A673 (cell line): ENCODE measurements at regions not wholly inside any gene's neighbourhood (a gene's known extent, or its start where the extent isn't known, plus 50 kb on each side); places are given as distances from the start of the nearest gene placed in this dataset.

Source experiments
- BruUV-seq: library from RNA; stranded (reverse); fragments of 400-500 nt; replicated peaks from 2 replicates; lab custom pipeline; 2021; lab: Mats Ljungman, UMichigan
- CTCF ChIA-PET: fragments of 300-600 bp; sonication (Branson Sonifier 250); formaldehyde crosslinking; loops from one replicate; lab custom pipeline; 2022; ENCODE audit warnings: antibody characterized with exemption; lab: Charles Lee
- POLR2A ChIA-PET: fragments of 300-600 bp; sonication (Branson Sonifier 250); formaldehyde crosslinking; loops from one replicate; lab custom pipeline; 2022; ENCODE audit warnings: antibody characterized with exemption; ENCODE audit not compliant: low non-redundant PET; lab: Charles Lee
- DNase-seq: peaks from one replicate; pipeline ENCODE4 v3.0.0-alpha.2; 2015; ENCODE audit warnings: low spot score
- H3K27ac ChIP-seq: fragments of 200-600 bp; sonication (generic); 2 replicates; pipeline ENCODE4 v1.5.1; 2016; ENCODE audit warnings: mixed run types, low read depth, mild to moderate bottlenecking, mixed read lengths, antibody characterized with exemption, low read length; ENCODE audit not compliant: poor library complexity, severe bottlenecking
- H3K27me3 ChIP-seq: fragments of 200-600 bp; sonication (generic); replicated peaks from 2 replicates; pipeline ENCODE4 v1.6.1; 2017; ENCODE audit warnings: mixed run types, low read depth, mild to moderate bottlenecking, mixed read lengths, antibody characterized with exemption, low read length; ENCODE audit not compliant: insufficient read depth, poor library complexity
- H3K36me3 ChIP-seq: fragments of 200-600 bp; sonication (generic); 2 replicates; pipeline ENCODE4 v1.6.1; 2016; ENCODE audit warnings: mixed run types, mild to moderate bottlenecking, mixed read lengths, antibody characterized with exemption, low read length; ENCODE audit not compliant: insufficient read depth, poor library complexity, severe bottlenecking
- H3K4me1 ChIP-seq: fragments of 200-600 bp; sonication (generic); 2 replicates; pipeline ENCODE4 v1.6.1; 2017; ENCODE audit warnings: mixed run types, mild to moderate bottlenecking, mixed read lengths, antibody characterized with exemption, low read length; ENCODE audit not compliant: insufficient read depth, poor library complexity, severe bottlenecking
- H3K4me3 ChIP-seq: fragments of 200-600 bp; sonication (generic); 2 replicates; pipeline ENCODE4 v1.5.1; 2016; ENCODE audit warnings: low read depth, mixed run types, mild to moderate bottlenecking, mixed read lengths, low read length; ENCODE audit not compliant: poor library complexity, severe bottlenecking
- H3K9me3 ChIP-seq: fragments of 200-600 bp; sonication (generic); 2 replicates; pipeline ENCODE4 v1.6.1; 2016; ENCODE audit warnings: mixed run types, low read depth, mild to moderate bottlenecking, mixed read lengths, antibody characterized with exemption, low read length; ENCODE audit not compliant: poor library complexity, severe bottlenecking
- CTCF ChIP-seq: fragments of 300-800, 200-600 bp; sonication (generic); conservative IDR thresholded peaks from 2 replicates; pipeline ENCODE4 v1.5.1; 2017; ENCODE audit warnings: low read depth, mild to moderate bottlenecking, antibody characterized with exemption, low read length, moderate library complexity, mixed read lengths
- EZH2 ChIP-seq: fragments of 200-600 bp; sonication (generic); IDR thresholded peaks from 2 replicates; pipeline ENCODE4 v1.6.1; 2017; ENCODE audit warnings: borderline replicate concordance, low read depth, mild to moderate bottlenecking, mixed read lengths, antibody characterized with exemption, low read length; ENCODE audit not compliant: poor library complexity, severe bottlenecking
- intact Hi-C: fragments of 100-400 bp; cut with micrococcal nuclease; formaldehyde crosslinking; loops from one replicate; pipeline ENCODE4 v1.10.0; 2022; ENCODE audit not compliant: unreplicated experiment

DNA sequence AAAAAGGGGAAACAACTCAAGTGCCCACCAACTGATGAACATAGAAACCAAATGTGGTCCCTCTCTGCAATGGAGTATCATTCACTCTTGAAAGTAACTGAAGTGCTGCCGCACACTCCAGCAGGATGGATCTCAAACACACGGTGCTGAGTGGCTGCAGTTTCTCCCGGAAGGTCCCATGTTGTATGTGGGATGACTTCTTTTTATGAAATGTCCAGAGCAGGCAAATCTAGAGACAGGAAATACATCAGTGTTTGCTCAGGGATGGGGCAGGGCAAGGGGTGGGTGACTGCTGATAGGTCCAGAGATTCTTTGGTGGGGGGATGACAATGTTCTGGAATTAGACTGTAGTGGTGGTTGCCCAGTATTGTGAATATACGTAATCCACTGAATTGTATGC lies 89.9 kb upstream of the ADAMTS2 start:
- POLR2A ChIA-PET: no interaction called here
- intact Hi-C loops: no loop called here
- Histone ChIP-seq H3K4me1 (no peaks in the 10 kb centered on the region), H3K36me3 (no peaks in the 10 kb centered on the region), H3K27me3 (no peaks in the 10 kb centered on the region), H3K9me3 (no peaks in the 10 kb centered on the region), H3K27ac (no peak overlapping the region), H3K4me3 (no peak overlapping the region)
- no TSS peak for BruUV-seq
- DNase-seq: no peak
- TF ChIP-seq EZH2: no peak
- TF ChIP-seq CTCF: no peak
- CTCF ChIA-PET: no interaction called here

GRCh38 chr5:179432547-179432946 lies 87.3 kb upstream of the ADAMTS2 start:
- intact Hi-C loops: no loop called here
- Histone ChIP-seq H3K27ac (no peak overlapping the region), H3K9me3 (no peaks in the 10 kb centered on the region), H3K36me3 (no peaks in the 10 kb centered on the region), H3K4me1 (no peaks in the 10 kb centered on the region), H3K27me3 (no peaks in the 10 kb centered on the region), H3K4me3 (no peak overlapping the region)
- no TSS peak for BruUV-seq
- TF ChIP-seq EZH2 (no peak), CTCF (no peak)
- DNase-seq: no peak
- POLR2A ChIA-PET: no interaction called here
- CTCF ChIA-PET: no interaction called here

- CTCF ChIA-PET: no interaction called here
- Histone ChIP-seq H3K4me3 (no peak overlapping the region), H3K36me3 (no peaks in the 10 kb centered on the region), H3K27me3 (no peaks in the 10 kb centered on the region), H3K27ac (no peak overlapping the region), H3K4me1 (no peaks in the 10 kb centered on the region), H3K9me3 (no peaks in the 10 kb centered on the region)
- BruUV-seq: no TSS peak
- POLR2A ChIA-PET: no interaction called here
- DNase-seq: no peak
- TF ChIP-seq EZH2 (no peak), CTCF (no peak)
- intact Hi-C loops: no loop called here
These were observed 86.1 kb upstream of the ADAMTS2 start for GRCh38 chr5:179431221-179431824.
